HG02642 (cell line): ENCODE measurements at regions not wholly inside any gene's neighbourhood (a gene's known extent, or its start where the extent isn't known, plus 50 kb on each side); places are given as distances from the start of the nearest gene placed in this dataset.

ENCODE experiments used
- ATAC-seq: cut with Tn5 transposase; IDR thresholded peaks from one replicate; pipeline ENCODE4 v1.9.1; 2021; ENCODE audit warnings: mild to moderate bottlenecking; ENCODE audit not compliant: unreplicated experiment, poor library complexity

GRCh38 chrX:68999356-68999755, 165.9 kb downstream of the PJA1 start:
- ATAC-seq, result no peak

GRCh38 chrX:68998716-68999115, 166.5 kb downstream of the PJA1 start:
- ATAC-seq, result no peak

GRCh38 chrX:68997911-68998310, 167.3 kb downstream of the PJA1 start:
- ATAC-seq, result no peak

- no peak for ATAC-seq
These were observed 167.7 kb downstream of the PJA1 start for GRCh38 chrX:68997511-68997910.

GRCh38 chrX:68995780-68996551, 167.1 kb downstream of the EFNB1 start:
- ATAC-seq, result no peak

- ATAC-seq, result no peak
These were observed 166.6 kb downstream of the EFNB1 start for GRCh38 chrX:68995386-68995779.

- ATAC-seq, result no peak
These were observed 166.1 kb downstream of the EFNB1 start for GRCh38 chrX:68994891-68995255.

- no peak for ATAC-seq
These were observed 165.5 kb downstream of the EFNB1 start for GRCh38 chrX:68994135-68994890.

- ATAC-seq, result no peak
These were observed 164.1 kb downstream of the EFNB1 start for GRCh38 chrX:68992821-68993397.

GRCh38 chrX:68991691-68992345, 163.0 kb downstream of the EFNB1 start:
- no peak for ATAC-seq

- ATAC-seq, result no peak
These were observed 162.1 kb downstream of the EFNB1 start for GRCh38 chrX:68990948-68991347.

GRCh38 chrX:68989865-68990606, 161.2 kb downstream of the EFNB1 start:
- ATAC-seq, result no peak

- no peak for ATAC-seq
These were observed 160.6 kb downstream of the EFNB1 start for GRCh38 chrX:68989456-68989855.

- ATAC-seq, result no peak
These were observed 160.0 kb downstream of the EFNB1 start for GRCh38 chrX:68988865-68989264.

- no peak for ATAC-seq
These were observed 156.4 kb downstream of the EFNB1 start for GRCh38 chrX:68985135-68985755.

GRCh38 chrX:68983004-68983857, 154.4 kb downstream of the EFNB1 start:
- ATAC-seq, result no peak

GRCh38 chrX:68982476-68982875, 153.7 kb downstream of the EFNB1 start:
- no peak for ATAC-seq

- no peak for ATAC-seq
These were observed 152.2 kb downstream of the EFNB1 start for GRCh38 chrX:68980906-68981616.
